Suppressor macrophage treated with lipopolysaccharide for 4 hours (primary cell): ENCODE measurements at regions not wholly inside any gene's neighbourhood (a gene's known extent, or its start where the extent isn't known, plus 50 kb on each side); places are given as distances from the start of the nearest gene placed in this dataset.
"Not testable (repeated sequence)": the region's sequence is repeated elsewhere in the genome, so short reads cannot be mapped to it uniquely, and the experiment has no call there.

ENCODE experiments used
- DNase-seq: peaks from one replicate; pipeline ENCODE4 v3.0.0-alpha.2; 2020

DNA sequence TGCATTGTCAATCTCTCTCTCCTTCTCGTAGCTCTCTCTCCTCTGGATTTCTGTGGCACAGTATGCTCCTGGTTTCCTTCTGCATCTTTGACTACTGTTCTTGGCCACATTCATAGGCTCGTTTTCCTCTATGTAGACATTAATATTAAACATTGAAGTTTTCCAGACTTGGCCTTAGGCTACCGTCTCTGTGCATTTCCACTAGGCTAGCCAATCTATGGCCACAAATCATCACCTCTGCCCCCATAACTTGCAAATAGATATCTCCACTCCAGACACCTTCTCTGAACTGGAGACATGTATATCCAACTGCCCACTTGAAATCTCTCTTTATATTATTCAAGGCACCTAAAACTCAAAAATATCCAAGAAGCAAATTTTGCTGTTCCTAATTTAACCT is 768.5 kb downstream of the TSN start:
- DNase-seq = no peak

DNA sequence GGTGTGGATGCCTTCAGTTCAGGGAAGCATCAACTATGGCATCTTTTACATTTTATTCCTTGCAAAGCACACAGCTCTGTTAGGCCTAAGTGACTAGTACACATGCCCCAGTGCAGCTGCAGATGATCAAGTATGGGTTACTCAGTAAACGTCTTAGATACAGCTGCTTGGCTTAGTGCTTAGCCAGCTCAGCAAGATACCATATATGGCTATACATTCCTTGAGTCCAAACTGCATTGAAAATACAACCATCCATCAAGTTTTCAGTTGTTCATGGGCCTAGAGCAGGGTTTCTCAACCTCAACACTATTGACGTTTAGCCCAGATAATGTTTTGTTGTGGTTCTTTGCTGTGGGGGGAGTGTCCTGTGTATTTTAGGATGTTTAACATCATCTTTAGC is 769.9 kb downstream of the TSN start:
- no peak for DNase-seq

DNA sequence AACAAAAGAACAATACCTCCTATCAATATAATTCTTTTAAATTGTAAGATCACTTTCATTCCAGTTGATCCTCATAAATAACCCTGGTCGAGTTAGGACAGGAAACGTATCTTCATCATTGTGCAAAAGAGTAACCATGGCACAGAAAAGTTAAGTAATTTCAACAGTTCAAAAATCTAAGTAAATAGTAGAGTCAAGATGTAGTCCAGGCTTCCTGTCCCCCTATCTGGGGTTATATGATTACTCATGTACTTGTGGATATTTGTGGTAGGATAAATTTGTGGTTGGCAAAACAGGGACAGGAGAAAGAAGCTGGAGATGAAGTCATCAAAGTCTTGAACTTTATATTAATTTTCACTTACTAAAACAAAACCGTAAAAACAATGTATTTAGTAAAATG is 772.6 kb downstream of the TSN start:
- no peak for DNase-seq

DNA sequence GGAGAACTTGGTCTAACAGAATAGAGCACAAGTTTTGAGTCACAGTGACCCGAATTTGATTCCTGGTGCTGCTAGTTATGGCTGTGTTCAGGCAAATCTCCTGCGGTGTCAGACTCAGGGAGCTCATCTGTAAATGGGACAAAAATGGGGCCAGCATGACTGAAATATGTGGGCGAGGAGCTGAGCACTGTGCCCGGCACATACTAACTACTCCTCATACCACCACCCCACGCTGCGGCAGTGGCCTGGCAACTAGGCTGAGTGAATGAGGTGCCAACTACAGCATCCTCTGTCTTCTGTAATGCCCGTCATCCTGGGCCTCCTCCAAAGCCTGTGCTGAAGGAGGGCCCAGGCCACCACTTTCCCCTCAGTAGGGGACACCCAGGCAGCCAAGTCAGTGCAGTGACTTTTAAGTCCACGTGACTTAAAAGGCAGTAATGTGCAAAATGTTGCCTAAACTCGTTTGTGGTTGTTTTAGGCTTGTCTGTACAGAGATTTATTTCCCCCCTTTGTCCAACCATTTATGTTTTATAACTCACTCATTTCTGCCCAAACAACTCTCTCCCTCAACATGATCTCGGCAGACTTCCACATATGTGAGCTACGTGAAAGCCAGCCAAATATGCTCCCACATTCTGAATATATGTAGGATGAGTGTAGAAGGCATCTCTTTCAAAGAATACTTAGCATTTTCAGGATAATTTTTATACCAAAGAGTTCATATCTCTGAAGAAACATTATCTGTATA is 773.7 kb downstream of the TSN start:
- DNase-seq = no peak

DNA sequence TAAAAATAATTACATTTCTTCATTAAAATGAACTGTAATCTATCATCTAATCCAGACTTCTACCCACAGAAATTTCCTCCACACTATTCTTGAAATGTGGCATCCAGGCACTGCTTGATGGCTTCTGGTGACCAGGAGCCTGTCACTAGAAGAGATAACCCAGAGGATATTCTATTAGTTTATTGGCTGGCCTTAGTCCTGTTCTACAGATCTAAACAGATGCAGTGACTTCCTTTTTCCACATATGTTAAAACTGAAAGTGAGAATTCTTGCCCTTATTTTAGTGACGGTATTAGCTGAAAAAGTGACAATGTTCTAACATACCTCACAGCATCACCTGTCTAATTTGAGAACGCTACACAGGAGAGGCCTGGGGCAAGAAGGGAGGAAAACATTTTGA is 775.4 kb downstream of the TSN start:
- DNase-seq = peak; percentile 6

DNA sequence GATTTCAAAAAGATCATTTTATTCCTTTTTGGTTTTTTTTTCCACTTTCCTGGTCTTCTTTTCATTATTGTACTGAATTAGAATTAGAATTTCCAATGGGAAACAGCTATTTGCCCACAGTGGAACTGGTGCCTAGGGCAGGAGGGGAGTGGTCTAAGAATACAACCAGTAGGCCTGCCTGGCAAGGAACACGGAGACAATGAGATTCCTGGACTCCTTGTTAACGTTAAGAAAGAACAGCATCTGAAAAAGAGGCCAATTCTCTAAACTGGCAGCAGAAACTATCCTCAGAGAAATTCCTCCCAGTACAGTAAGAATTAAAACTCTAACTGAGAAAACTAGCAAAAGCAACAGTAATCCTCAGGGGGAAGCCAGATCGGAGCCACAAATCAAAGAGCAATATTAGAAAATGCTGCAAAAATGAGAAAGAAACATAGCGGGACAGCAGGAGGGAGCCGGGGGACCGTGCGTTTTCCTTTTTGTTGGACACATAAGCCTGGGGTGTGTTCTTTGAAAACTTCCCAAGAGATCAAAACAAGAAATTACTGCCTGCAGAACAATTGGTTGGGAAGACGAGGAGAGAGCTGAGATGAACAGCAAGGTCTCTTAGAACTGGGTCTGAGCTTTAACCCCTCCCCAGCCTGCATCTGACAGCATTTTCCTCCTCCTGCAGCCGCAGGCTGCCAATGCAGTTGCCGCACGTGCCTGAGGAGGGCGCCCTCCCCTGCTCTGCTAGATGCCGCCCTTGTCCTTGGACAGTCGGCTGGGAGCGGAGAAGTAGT is 776.0 kb downstream of the TSN start:
- no peak for DNase-seq

DNA sequence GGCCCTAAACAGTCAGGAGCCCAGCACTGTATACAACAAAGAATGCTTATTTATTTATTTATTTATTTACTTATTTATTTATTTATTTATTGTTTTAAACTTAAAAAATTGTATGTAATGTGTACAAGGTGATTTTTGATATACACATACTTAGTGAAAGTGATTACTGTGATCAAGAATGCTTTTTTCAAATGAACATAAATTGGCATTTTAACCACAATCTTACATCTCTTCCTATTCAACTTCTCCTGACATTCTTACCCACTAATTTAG is 776.6 kb downstream of the TSN start:
- DNase-seq = no peak

DNA sequence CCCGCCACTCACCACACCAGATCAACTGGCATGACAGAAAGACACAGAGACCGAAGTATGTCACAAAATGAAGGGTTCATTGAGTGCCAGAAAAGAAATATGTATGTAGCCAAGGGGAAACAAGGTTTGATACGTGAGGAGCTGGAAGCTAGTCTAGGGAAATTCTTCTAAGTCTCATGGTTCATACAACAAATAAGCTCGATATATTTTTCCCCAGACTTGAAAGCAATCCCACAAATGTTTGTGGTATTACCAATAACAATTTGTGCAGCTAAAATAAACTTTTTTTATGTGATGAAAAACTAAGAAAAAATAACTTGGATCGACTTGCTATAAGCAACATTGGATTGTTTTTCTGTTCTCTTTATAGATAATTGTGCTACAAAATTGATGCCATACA is 777.0 kb downstream of the TSN start:
- no peak for DNase-seq

DNA sequence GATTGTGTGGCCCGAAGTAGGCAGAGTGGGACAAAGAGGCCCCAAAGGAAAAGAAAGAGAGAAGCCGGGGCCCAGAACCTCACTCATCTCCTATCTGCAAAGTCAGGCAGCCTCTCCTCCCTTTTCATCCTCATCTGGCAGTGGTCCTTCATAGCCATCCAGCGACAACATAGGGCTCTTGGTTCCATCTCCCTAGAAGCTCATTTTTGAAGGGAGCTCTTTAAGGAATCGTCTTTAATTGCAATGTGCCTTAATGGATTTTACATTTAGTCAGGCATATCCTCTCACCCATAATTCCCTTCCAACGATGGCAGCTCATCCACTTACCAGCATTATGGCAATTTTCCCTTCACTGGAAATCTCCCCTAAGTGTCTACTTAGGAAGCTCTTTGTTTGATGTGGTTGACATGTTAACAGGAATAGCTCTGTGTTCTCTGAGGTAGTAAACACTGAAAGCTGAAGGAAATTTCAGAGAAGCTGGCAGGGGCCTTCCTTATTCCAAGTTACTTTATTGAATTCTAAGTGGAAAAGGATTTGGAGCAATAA is 780.6 kb downstream of the TSN start:
- no peak for DNase-seq

DNA sequence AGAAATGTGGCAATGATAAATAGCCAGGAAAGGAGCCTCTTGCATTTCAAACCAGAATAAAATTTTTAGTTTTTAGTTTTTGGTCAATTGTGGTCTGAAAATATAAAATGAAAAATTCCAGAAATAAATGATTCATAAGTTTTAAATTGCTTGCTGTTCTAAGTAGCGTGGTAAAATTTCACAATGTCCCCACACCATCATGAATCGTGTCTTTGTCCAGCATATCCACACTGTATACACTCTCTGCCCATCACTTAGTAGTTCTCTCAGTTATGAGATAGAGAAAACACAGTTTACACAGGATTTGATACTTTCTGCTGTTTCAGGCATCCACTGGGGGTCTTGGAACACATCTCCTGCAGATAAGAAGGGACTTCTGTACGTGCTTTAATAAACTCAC is 783.9 kb downstream of the TSN start:
- DNase-seq = no peak

DNA sequence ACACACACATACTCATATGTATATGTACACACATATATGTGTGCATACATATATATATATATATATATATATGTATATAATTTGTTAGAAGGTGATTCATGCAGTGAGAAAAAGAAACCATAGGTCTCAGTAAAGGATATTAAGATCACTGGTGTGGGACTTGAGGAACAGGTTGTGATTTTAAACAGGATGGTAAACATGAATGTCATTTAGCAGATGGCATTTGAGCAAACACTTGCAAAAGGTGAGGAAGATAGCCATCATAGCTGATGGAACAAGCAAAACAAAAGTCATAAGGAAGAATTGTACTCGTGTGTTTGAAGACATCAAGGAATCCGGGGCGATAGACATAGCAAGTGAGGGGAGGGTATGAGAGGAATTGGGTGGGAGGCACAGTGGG is 784.5 kb downstream of the TSN start:
- no peak for DNase-seq

DNA sequence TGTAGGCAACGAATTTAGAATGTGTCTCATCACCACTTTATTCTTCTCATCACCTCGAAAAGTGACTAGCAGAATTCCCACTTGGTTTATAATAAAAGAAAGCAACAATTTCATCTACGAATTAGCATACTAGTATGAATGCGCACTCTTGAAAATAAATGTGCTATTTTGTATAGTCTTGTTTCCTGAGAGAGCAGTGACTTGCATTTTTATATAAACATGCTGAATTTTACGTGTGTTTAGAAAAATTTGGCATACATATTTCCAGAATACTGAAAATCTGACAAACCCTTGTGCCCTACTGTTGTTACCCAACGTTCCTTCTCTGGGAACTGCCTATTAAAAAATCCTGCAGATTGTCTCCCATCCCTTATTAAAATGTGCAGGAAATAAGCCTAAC is 786.8 kb downstream of the TSN start:
- DNase-seq = no peak

DNA sequence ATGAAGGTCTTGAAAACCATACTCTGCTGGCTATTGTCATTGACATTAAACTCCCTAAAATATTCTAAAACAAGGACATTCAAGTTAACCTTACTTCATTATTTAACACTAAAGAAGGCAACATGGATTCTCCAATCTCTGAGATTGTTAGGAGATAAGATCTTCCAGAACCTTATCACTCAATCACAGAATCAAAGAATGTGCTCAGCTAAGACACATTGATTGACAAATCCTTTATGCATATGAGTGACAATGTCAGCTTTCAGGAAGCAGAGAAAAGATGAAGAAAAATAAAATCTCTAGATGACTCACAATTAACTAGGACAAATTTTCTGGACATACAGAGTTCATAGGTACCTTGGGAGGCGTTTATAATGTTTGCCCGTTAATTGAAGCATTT is 787.2 kb downstream of the TSN start:
- no peak for DNase-seq

DNA sequence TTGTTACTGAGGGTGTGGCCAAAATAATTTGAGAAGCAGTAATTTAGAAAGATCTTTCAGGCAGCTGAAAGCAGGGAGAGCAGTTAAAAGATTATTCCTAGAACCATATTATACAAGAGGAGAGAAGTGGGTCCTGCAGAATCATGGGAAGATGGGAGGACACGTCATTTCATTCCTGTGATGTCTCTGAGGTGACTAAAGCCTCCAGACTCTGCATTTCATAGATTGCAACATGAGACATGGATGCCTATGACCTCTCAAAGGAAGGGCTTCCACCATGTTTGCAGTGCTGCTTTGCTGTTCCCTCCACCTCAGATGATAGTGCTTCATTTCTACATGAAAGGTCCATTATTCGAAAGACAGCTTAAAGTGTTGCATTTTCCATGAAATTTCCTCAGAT is 788.4 kb downstream of the TSN start:
- no peak for DNase-seq

DNA sequence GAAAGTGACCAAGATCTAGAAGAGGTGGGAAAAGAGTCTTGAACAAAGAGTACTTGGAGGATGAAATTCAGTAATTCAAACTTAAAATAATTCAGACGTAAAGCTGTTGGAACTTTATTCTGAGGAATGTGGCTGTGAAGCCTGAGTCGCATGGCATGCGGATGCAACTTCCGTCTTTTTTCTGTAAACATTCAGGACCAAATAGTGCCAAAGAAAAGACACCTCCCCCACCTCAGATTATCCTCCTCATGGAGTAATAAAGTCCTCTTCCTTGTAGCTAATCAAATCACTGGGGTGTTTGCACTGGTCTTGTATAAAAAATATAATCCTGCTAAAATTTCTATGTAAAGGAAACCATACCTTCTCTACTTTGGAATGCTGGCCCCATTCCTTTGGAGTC is 790.4 kb downstream of the TSN start:
- no peak for DNase-seq

DNA sequence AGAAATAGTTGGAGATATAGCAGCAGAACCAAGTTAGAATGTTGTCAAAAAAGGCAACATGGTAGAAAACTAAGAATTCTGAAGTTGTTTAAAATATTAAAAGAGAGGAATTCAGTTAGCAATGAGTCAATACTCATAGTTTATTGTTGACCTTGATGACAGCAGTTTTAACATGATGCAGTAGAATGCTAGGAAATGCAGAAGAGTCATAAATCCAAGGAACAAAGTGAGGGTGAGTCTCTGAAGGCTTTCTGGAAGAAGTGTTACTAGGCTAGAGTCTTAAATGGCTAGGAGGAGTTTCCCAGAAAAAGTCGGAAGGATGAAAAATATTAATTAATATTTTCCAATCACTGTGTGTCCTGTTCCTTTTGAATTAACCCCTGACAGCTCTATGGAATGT is 807.3 kb downstream of the TSN start:
- no peak for DNase-seq

DNA sequence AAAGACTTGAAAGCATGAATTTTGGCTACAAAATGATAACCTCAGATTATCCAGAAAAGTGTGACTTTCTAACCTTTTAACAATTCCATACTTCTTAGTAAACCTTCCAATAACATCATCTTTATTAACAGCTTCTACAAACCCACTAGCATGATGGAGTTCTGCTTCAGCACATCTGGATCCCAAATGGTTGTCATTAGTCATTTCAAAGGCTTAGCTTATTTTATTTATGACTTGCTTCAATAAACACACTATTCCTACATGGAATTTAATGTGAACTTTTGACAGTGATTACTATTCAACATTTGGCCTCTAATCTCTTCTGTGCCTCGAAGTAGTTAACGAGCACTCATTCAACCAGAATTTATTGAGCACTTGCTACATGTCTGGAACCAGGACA is 808.3 kb downstream of the TSN start:
- no peak for DNase-seq

DNA sequence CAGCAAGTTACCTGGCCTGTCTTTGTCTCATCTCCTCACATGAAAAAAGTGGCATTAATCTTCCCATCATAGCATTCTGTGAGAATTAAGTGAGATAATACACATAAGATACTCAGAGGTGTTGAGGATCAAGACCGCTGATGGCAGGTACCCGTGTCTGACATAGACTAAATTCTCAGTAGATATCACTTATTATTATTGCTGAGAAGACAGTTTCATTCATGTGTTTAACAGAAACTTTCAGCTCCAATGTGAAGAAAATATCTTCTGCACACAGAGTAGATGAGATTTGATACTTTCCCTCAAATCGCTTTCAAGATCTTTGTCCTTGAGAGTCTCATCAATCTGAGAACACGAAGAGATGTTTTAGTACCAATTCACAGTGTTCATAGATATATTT is 809.4 kb downstream of the TSN start:
- DNase-seq = no peak

DNA sequence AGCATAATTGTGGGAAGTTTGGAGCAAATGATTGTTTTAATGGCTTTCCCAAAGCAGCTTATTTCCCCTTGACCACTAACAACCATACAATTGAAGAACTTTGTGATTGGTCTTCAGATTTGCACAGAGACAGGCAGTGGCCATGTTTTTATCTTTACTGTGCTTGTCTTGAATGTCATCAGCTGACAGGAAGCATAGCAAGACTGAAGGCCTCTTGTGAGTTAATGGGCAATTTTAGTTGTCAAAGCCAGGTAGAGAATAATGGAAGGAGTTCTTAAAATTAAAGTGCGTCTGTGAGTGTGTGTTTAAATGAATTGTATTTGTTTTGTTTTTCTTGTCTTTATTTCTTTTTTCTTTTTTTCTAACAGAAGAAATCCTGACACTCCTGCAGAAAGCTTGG is 809.9 kb downstream of the TSN start:
- DNase-seq = no peak

DNA sequence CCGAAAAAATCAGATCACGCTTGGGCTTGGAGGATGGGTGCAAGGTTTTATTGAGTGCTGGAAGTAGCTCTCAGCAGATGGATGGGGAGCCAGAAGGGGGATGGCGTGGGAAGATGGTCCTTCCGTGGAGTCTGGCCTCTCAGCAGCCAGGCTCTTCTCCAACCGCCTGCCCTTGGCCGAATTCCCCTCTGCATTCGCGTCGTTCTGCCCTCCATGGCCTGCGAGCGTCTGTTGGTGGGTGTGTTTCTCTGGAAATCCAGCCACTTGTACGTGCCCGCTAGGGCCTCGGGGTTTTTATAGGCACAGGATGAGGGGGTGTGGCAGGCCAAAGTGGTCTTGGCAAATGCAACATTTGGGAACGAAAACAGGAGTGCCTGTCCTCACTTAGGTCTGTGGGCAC is 815.2 kb downstream of the TSN start:
- no peak for DNase-seq

DNA sequence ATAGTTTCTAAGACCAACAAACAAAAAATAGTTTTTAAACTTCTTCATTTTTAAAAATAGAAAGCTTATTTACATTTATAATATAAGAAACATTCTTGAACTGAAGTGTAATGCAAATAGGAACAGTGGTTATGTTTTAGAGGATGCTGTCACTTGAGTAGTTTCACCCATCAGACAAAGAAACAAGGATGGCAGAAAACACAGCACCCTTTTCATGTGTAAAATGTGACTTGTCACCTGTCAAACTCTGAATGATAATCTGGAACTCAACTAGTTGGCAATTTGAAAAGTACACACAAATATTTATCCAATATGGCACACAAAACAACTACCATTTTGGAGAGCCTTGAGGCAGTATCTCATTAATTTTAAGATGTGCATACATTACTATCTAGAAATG is 816.0 kb downstream of the TSN start:
- DNase-seq = not testable (repeated sequence)

DNA sequence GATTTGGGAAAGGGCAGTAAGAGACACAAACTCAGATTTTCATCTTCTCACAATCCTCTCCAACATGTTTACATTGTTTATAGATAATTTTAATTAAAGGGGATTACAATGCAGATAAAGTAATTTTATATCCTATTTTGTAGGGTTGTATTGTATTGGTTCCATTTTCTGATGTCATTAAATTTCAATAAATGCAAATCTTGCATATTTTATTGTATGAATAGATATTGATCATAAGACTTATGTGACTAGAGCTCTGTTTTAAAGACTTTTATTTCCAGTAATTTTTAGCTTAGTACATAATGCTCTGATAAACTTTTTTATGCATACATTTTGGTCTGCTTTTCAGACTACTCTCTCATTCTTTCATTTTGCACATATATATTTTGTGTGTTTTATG is 819.6 kb downstream of the TSN start:
- DNase-seq = no peak

DNA sequence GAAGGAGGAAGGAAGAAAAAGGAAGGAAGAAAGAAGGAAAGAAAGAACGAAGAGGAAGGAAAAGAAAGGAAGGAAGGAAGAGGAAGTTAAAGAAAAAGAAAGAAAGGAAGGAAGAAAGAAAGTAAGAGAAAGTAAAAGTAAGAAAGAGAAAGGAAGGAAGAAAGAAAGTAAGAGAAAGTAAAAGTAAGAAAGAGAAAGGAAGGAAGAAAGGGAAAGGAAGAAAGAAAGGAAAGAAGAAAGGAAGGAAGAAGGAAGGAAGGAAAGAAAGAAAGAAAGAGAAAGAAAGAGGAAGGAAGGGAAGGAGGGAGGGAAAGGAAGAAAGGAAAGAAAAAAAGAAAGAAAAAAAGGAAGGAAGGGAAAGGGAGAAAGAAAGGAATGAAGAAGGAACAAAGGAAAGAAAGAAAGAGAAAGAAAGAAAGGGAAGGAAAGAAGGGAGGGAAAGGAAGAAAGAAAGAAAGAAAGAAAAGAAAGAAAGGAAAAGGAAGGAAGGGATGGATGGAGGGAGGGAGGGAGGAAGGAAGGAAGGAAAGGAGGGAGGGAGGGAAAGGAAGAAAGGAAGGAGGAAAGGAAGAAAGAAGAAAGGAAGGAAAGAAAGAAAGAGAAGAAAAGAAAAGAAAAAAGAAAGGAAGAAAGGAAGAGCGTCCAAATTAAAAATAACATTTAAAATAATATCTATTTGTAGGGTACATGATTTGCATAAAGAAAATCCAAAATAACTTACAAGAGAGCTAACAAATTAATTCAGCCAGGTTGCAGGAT is 827.9 kb downstream of the TSN start:
- no peak for DNase-seq

DNA sequence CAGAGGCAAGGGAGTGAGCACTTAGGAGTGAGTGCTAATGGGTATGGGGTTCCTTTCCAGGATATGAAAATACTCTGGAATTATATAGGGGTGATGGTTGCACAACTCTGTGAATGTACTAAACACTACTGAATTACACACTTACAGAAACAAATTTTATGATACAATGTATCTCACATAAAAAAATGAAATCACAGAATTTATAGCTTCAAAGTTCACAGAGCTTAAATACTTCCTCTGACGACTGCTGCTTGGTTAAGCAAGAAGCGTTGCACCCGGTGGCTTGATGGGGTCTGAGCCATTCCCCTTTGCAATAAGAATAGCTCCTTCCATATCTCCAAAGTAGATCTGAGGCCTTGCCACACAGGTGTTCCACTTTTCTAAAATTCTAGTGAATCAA is 835.1 kb downstream of the TSN start:
- no peak for DNase-seq
